ENCODE measurements at regions not wholly inside any gene's neighbourhood (a gene's known extent, or its start where the extent isn't known, plus 50 kb on each side); places are given as distances from the start of the nearest gene placed in this dataset.

- no peak for TF ChIP-seq CTCF (IDR thresholded peaks at IDR 0.05; ENCODE audit: insufficient read depth, low read depth, low read length)
- TF ChIP-seq EZH2 (IDR thresholded peaks at IDR 0.05; ENCODE audit: insufficient read depth, low read length), result no peak
These were observed 230.4 kb downstream of the ARRDC4 start for GRCh38 chr15:98190914-98191313.
